Caco-2 (cell line): ENCODE measurements at regions not wholly inside any gene's neighbourhood (a gene's known extent, or its start where the extent isn't known, plus 50 kb on each side); places are given as distances from the start of the nearest gene placed in this dataset.

Experiments used
- BruUV-seq: library from RNA; stranded (reverse); fragments of 400-500 nt; replicated peaks from 2 replicates; lab custom pipeline; 2021; lab: Mats Ljungman, UMichigan
- CTCF ChIA-PET: fragments of 300-600 bp; sonication (Branson Sonifier 250); formaldehyde crosslinking; loops from one replicate; lab custom pipeline; 2022; ENCODE audit warnings: antibody characterized with exemption; lab: Charles Lee
- POLR2A ChIA-PET: fragments of 300-600 bp; sonication (Branson Sonifier 250); formaldehyde crosslinking; loops from one replicate; lab custom pipeline; 2022; ENCODE audit warnings: antibody characterized with exemption; lab: Charles Lee
- DNase-seq, 2 experiments: peaks; one replicate each; pipeline versions ENCODE4 v3.0.0 to v3.0.0-alpha.2; 2020 to 2022
- H3K27me3 ChIP-seq: replicated peaks from 2 replicates; pipeline ENCODE4 v1.6.0; 2011; ENCODE audit warnings: low read length; ENCODE audit not compliant: control insufficient read depth, insufficient read depth
- H3K36me3 ChIP-seq: 2 replicates; pipeline ENCODE4 v1.5.1; 2011; ENCODE audit warnings: low read length; ENCODE audit not compliant: control insufficient read depth, insufficient read depth
- H3K4me1 ChIP-seq: fragments of 250-450 bp; sonication (Bioruptor Pico); 2 replicates; pipeline ENCODE4 v1.5.1; 2020; ENCODE audit warnings: mild to moderate bottlenecking
- H3K4me3 ChIP-seq: 2 replicates; pipeline ENCODE4 v1.5.1; 2011; ENCODE audit warnings: low read depth, mild to moderate bottlenecking, control low read depth, low read length
- H3K9me3 ChIP-seq: fragments of 250-450 bp; sonication (Bioruptor Pico); 2 replicates; pipeline ENCODE4 v1.5.1; 2020; ENCODE audit warnings: mild to moderate bottlenecking, moderate library complexity
- H3K27ac Mint-ChIP-seq: one replicate; pipeline ENCODE4 v1.8.0; 2022; ENCODE audit warnings: mixed read lengths; ENCODE audit not compliant: unreplicated experiment
- H3K27me3 Mint-ChIP-seq: one replicate; pipeline ENCODE4 v1.8.0; 2022; ENCODE audit warnings: mixed read lengths; ENCODE audit not compliant: insufficient read depth, unreplicated experiment
- H3K36me3 Mint-ChIP-seq: one replicate; pipeline ENCODE4 v1.8.0; 2022; ENCODE audit warnings: mild to moderate bottlenecking, mixed read lengths; ENCODE audit not compliant: insufficient read depth, unreplicated experiment
- H3K4me1 Mint-ChIP-seq: one replicate; pipeline ENCODE4 v1.8.0; 2022; ENCODE audit warnings: low read depth, mixed read lengths; ENCODE audit not compliant: unreplicated experiment
- H3K4me3 Mint-ChIP-seq: one replicate; pipeline ENCODE4 v1.8.0; 2022; ENCODE audit warnings: mild to moderate bottlenecking, moderate library complexity, mixed read lengths; ENCODE audit not compliant: unreplicated experiment
- H3K9me3 Mint-ChIP-seq: one replicate; pipeline ENCODE4 v1.8.0; 2022; ENCODE audit warnings: mixed read lengths; ENCODE audit not compliant: unreplicated experiment
- CTCF ChIP-seq, 2 experiments: fragments of 200-600 bp in 1 of 2; IDR thresholded peaks; 1 replicate in 1 of 2; 2 replicates in 1 of 2; pipeline versions ENCODE4 v1.5.1 to v1.8.0; 2011 to 2022; ENCODE audit warnings: antibody characterized with exemption in 1 of 2, control low read depth in 1 of 2, inconsistent platforms in 1 of 2, low read depth in 1 of 2, low read length in 1 of 2, mild to moderate bottlenecking in 1 of 2, moderate library complexity in 1 of 2; ENCODE audit not compliant: insufficient read depth in 1 of 2, severe bottlenecking in 1 of 2, unreplicated experiment in 1 of 2
- intact Hi-C: fragments of 100-400 bp; cut with micrococcal nuclease; formaldehyde crosslinking; loops from one replicate; pipeline ENCODE4 v1.10.0; 2022; ENCODE audit not compliant: unreplicated experiment

GRCh38 chr6:48917233-48917632 lies 545.8 kb downstream of the MMUT start:
- no peak overlapping the region for H3K27ac Mint-ChIP-seq

GRCh38 chr6:48916607-48917006 lies 546.4 kb downstream of the MMUT start:
- Mint-ChIP-seq H3K36me3 (no peaks in the 10 kb centered on the region), H3K9me3 (peaks cover 10% of the 10 kb centered on the region), H3K27ac (no peak overlapping the region), H3K27me3 (no peaks in the 10 kb centered on the region), H3K4me3 (no peak overlapping the region), H3K4me1 (peaks cover 13% of the 10 kb centered on the region)
- H3K9me3 ChIP-seq = no peaks in the 10 kb centered on the region
- no peaks in the 10 kb centered on the region for H3K27me3 ChIP-seq
- TF ChIP-seq CTCF (IDR thresholded peaks at IDR 0.05; ENCODE audit: insufficient read depth in 1 of 2, low read depth in 1 of 2, low read length in 1 of 2, severe bottlenecking in 1 of 2, unreplicated experiment in 1 of 2) = no peak
- no peak overlapping the region for H3K4me3 ChIP-seq
- intact Hi-C loops = no loop called here
- no peaks in the 10 kb centered on the region for H3K36me3 ChIP-seq
- H3K4me1 ChIP-seq = peaks cover 9% of the 10 kb centered on the region
- POLR2A ChIA-PET = no interaction called here
- CTCF ChIA-PET = no interaction called here
- no TSS peak for BruUV-seq
- DNase-seq = no peak

More at GRCh38 chr6:48917233-48917632, 545.8 kb downstream of the MMUT start:
- H3K27me3 ChIP-seq = no peaks in the 10 kb centered on the region
- no peak overlapping the region for H3K4me3 ChIP-seq
- Mint-ChIP-seq H3K36me3 (no peaks in the 10 kb centered on the region), H3K4me3 (no peak overlapping the region), H3K4me1 (peaks cover 13% of the 10 kb centered on the region), H3K9me3 (peaks cover 10% of the 10 kb centered on the region), H3K27me3 (no peaks in the 10 kb centered on the region)
- CTCF ChIA-PET = no interaction called here
- no peak for TF ChIP-seq CTCF (IDR thresholded peaks at IDR 0.05; ENCODE audit: insufficient read depth in 1 of 2, low read depth in 1 of 2, low read length in 1 of 2, severe bottlenecking in 1 of 2, unreplicated experiment in 1 of 2)
- DNase-seq = no peak
- no peaks in the 10 kb centered on the region for H3K9me3 ChIP-seq
- intact Hi-C loops = no loop called here
- H3K4me1 ChIP-seq = peaks cover 9% of the 10 kb centered on the region
- POLR2A ChIA-PET = no interaction called here
- BruUV-seq = no TSS peak
- H3K36me3 ChIP-seq = no peaks in the 10 kb centered on the region

GRCh38 chr6:48915591-48915990 lies 547.5 kb downstream of the MMUT start:
- Histone ChIP-seq H3K9me3 (no peaks in the 10 kb centered on the region), H3K4me3 (no peak overlapping the region), H3K4me1 (peaks cover 9% of the 10 kb centered on the region), H3K27me3 (no peaks in the 10 kb centered on the region), H3K36me3 (no peaks in the 10 kb centered on the region)
- DNase-seq = no peak
- Mint-ChIP-seq H3K27me3 (no peaks in the 10 kb centered on the region), H3K27ac (no peak overlapping the region), H3K4me1 (peaks cover 13% of the 10 kb centered on the region), H3K9me3 (peaks cover 10% of the 10 kb centered on the region), H3K36me3 (no peaks in the 10 kb centered on the region), H3K4me3 (no peak overlapping the region)
- intact Hi-C loops = no loop called here
- CTCF ChIA-PET = no interaction called here
- POLR2A ChIA-PET = no interaction called here
- no TSS peak for BruUV-seq
- no peak for TF ChIP-seq CTCF (IDR thresholded peaks at IDR 0.05; ENCODE audit: insufficient read depth in 1 of 2, low read depth in 1 of 2, low read length in 1 of 2, severe bottlenecking in 1 of 2, unreplicated experiment in 1 of 2)
